Hepatocyte (in vitro differentiated cells): ENCODE measurements at regions not wholly inside any gene's neighbourhood (a gene's known extent, or its start where the extent isn't known, plus 50 kb on each side); places are given as distances from the start of the nearest gene placed in this dataset.
"Not testable (repeated sequence)": the region's sequence is repeated elsewhere in the genome, so short reads cannot be mapped to it uniquely, and the experiment has no call there.

Experiments used
- EZH2phosphoT487 ChIP-seq: fragments of 200-600 bp; sonication (generic); IDR thresholded peaks from one replicate; pipeline ENCODE4 v1.6.1; 2018; ENCODE audit warnings: antibody characterized with exemption, mild to moderate bottlenecking, low read depth, moderate library complexity; ENCODE audit not compliant: unreplicated experiment, severe bottlenecking
- TF ChIP-seq, protein P1 (sequence below): fragments of 200-600 bp; sonication (generic); IDR thresholded peaks from 2 replicates; pipeline ENCODE4 v1.5.1; 2016; ENCODE audit warnings: antibody characterized with exemption, mild to moderate bottlenecking; ENCODE audit not compliant: poor library complexity

DNA sequence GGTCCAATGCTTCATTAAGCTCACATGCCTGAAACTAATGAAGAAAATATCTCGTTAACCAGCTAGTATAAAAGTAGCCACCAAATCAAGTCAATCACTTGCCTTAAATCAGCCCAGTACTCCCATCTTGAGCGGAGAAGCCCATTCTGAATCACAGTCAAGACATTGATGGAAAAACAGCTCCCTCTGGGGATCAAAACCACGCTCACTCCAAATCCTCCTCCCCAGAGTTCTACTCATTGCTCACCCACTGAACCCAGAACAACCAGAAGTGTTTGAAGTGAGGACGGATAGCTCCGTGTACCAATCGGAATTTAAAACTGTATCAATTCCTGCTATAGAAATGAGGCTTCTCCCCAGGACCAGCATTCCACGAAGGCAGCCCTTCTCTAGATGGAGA is 163.3 kb downstream of the UNC93B1 start:
- TF ChIP-seq, protein P1, sequence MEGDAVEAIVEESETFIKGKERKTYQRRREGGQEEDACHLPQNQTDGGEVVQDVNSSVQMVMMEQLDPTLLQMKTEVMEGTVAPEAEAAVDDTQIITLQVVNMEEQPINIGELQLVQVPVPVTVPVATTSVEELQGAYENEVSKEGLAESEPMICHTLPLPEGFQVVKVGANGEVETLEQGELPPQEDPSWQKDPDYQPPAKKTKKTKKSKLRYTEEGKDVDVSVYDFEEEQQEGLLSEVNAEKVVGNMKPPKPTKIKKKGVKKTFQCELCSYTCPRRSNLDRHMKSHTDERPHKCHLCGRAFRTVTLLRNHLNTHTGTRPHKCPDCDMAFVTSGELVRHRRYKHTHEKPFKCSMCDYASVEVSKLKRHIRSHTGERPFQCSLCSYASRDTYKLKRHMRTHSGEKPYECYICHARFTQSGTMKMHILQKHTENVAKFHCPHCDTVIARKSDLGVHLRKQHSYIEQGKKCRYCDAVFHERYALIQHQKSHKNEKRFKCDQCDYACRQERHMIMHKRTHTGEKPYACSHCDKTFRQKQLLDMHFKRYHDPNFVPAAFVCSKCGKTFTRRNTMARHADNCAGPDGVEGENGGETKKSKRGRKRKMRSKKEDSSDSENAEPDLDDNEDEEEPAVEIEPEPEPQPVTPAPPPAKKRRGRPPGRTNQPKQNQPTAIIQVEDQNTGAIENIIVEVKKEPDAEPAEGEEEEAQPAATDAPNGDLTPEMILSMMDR, result peak; percentile 17
- not testable (repeated sequence) for TF ChIP-seq EZH2phosphoT487
